HFF-Myc (cell line): ENCODE measurements at regions not wholly inside any gene's neighbourhood (a gene's known extent, or its start where the extent isn't known, plus 50 kb on each side); places are given as distances from the start of the nearest gene placed in this dataset.

Source experiments
- DNase-seq: peaks from one replicate; pipeline ENCODE4 v3.0.0-alpha.2; 2011; ENCODE audit warnings: low read depth; ENCODE audit errors: extremely low read depth
- H3K4me3 ChIP-seq: replicated peaks from 2 replicates; pipeline ENCODE4 v1.5.1; 2011; ENCODE audit warnings: low read depth, mild to moderate bottlenecking, control low read depth, low read length
- TF ChIP-seq, protein P1 (sequence below): IDR thresholded peaks from 2 replicates; pipeline ENCODE4 v1.5.1; 2012; ENCODE audit warnings: mild to moderate bottlenecking, low read depth, low read length, control low read depth; ENCODE audit errors: missing control alignments

- no peak for DNase-seq
- TF ChIP-seq, protein P1, sequence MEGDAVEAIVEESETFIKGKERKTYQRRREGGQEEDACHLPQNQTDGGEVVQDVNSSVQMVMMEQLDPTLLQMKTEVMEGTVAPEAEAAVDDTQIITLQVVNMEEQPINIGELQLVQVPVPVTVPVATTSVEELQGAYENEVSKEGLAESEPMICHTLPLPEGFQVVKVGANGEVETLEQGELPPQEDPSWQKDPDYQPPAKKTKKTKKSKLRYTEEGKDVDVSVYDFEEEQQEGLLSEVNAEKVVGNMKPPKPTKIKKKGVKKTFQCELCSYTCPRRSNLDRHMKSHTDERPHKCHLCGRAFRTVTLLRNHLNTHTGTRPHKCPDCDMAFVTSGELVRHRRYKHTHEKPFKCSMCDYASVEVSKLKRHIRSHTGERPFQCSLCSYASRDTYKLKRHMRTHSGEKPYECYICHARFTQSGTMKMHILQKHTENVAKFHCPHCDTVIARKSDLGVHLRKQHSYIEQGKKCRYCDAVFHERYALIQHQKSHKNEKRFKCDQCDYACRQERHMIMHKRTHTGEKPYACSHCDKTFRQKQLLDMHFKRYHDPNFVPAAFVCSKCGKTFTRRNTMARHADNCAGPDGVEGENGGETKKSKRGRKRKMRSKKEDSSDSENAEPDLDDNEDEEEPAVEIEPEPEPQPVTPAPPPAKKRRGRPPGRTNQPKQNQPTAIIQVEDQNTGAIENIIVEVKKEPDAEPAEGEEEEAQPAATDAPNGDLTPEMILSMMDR: no peak
- H3K4me3 ChIP-seq: no peak overlapping the region
These were observed 185.9 kb upstream of the GATB start for GRCh38 chr4:151946718-151947117.

DNA sequence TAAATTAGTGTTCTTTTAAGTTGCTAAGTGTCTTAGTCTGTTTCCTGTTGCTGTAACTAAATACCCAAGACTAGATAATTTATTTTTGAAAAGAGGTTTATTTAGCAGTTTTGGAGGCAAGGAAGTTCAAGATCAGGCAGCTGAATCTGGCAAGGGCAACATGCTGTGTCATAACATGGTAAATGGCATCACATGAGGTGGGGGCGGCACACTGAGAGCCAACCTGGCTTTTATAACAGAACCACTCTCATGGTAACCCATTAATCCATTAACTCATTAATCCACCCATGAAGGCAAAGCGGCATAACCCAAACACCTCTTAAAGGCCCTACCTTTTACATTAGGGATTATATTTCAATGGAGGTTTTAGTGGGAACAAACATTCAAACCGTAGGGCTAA is 182.2 kb upstream of the GATB start:
- H3K4me3 ChIP-seq: no peak overlapping the region
- no peak for DNase-seq
- TF ChIP-seq, protein P1: no peak

DNA sequence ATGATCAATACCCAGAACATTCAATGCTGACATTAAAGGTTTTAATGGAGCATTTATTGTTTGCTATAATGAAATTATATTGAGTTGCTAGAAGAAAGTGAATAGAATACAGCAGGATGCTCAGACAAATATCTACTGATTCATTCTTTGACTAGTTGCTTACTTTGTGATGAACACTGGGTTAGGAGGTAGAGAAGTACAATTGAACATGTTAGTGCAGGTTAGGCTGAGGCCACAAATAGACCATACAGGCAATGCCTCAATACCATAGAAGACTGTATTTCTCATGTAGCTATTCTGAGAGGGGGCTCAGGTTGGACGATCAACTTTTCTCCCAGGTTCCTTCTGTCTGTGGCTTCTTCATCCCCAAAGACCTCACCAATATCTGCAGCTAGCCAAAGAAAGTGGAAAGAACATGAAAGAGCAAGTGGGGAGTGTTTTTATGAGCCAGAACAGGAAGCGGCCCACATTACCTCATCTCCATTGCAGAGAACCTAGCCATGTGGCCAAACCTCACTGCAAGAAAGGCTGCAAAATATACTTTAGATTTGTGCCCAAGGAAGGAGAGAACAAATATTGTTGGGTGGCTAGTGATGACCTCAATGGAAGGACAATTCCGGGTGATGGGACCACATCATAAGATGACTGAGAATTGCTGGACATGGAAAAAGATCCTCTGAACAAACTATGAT is 180.3 kb upstream of the GATB start:
- no peak for DNase-seq
- TF ChIP-seq, protein P1: no peak
- no peak overlapping the region for H3K4me3 ChIP-seq

GRCh38 chr4:151940291-151940690 is 179.5 kb upstream of the GATB start:
- no peak overlapping the region for H3K4me3 ChIP-seq
- TF ChIP-seq, protein P1: no peak
- DNase-seq: no peak

DNA sequence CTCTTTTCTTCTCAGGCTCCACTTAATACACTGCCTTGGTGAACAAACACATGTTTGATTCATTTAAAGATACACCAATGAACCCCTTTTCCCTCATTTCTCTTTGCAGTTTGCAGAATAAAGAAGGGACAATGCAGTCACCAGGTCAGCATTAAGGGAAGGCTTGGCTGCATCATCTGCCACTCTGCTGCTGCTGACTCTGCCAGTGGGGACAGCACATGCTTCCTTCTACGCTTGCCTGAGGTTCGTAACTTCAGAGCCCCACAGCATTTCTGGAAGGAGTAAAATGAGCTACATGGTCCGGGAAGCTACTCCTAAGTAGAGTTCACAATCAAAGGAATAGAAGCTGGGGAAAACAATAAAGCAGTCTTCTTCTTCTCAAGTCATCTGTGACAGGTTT is 178.9 kb upstream of the GATB start:
- TF ChIP-seq, protein P1: no peak
- H3K4me3 ChIP-seq: no peak overlapping the region
- DNase-seq: no peak

GRCh38 chr4:151935411-151935810 is 174.6 kb upstream of the GATB start:
- TF ChIP-seq, protein P1: no peak
- no peak overlapping the region for H3K4me3 ChIP-seq
- DNase-seq: no peak

- no peak for DNase-seq
- TF ChIP-seq, protein P1: no peak
These were observed 174.0 kb upstream of the GATB start for GRCh38 chr4:151934766-151935165.

More at GRCh38 chr4:151934766-151935165, 174.0 kb upstream of the GATB start:
- no peak overlapping the region for H3K4me3 ChIP-seq
